Right atrium auricular region (tissue), 2 donors: ENCODE measurements at regions not wholly inside any gene's neighbourhood (a gene's known extent, or its start where the extent isn't known, plus 50 kb on each side); places are given as distances from the start of the nearest gene placed in this dataset.
A peak's percentile ranks its signal among the peaks of the same experiment; 100 is the strongest.

Experiments
- DNase-seq: peaks from one replicate; pipeline ENCODE4 v3.0.0-alpha.2; 2019; ENCODE audit warnings: low spot score
- H3K27ac ChIP-seq, 2 donors: fragments of 200-600 bp; sonication (generic); 1 replicate in 1 of 2; 2 replicates in 1 of 2; pipeline ENCODE4 v1.5.1; 2016 to 2019
- H3K27me3 ChIP-seq, 2 donors: fragments of 200-600 bp; sonication (generic); one replicate each; pipeline versions ENCODE4 v1.5.1 to v1.6.0; 2017 to 2019
- H3K36me3 ChIP-seq: fragments of 200-600 bp; sonication (generic); one replicate; pipeline ENCODE4 v1.5.1; 2016
- H3K4me1 ChIP-seq, 2 donors: fragments of 200-600 bp; sonication (generic); one replicate each; pipeline versions ENCODE4 v1.5.1 to v1.6.0; 2017 to 2019
- H3K4me3 ChIP-seq, 2 donors: fragments of 200-600 bp; sonication (generic); 1 replicate in 1 of 2; 2 replicates in 1 of 2; pipeline ENCODE4 v1.5.1; 2017 to 2019; ENCODE audit warnings: mild to moderate bottlenecking in 1 of 2, moderate library complexity in 1 of 2
- H3K9me3 ChIP-seq, 2 donors: fragments of 200-600 bp; sonication (generic); one replicate each; pipeline ENCODE4 v1.5.1; 2019
- TF ChIP-seq, protein P1 (sequence below), 2 donors: fragments of 200-600 bp; sonication (generic); IDR thresholded peaks; one replicate each; pipeline ENCODE4 v1.5.1; 2019; ENCODE audit warnings: antibody characterized with exemption in 2 of 2

DNA sequence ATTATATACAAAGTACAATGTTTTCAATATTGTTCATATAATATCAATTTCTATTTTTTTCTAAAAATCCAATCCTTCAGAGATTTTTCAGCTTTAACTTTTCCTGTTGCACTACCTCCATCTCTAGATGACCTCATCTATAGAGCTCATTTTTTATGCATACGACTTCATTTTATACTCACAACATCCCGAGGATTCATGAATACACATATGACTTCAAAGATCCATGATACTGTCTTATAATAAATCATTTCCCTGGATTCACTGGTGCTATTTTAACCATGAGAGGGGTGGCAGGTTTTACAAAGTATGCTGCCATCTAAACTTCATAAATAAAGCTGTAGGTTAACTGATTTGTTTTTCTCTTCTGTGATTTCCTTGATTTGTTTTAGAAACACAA is 694.6 kb downstream of the EPHA4 start:
- Histone ChIP-seq H3K36me3 (no peaks in the 10 kb centered on the region), H3K4me1 (no peaks in the 10 kb centered on the region), H3K4me3 (no peak overlapping the region), H3K9me3 (no peaks in the 10 kb centered on the region), H3K27ac (no peak overlapping the region), H3K27me3 (no peaks in the 10 kb centered on the region)
- no peak for DNase-seq
- TF ChIP-seq, protein P1, sequence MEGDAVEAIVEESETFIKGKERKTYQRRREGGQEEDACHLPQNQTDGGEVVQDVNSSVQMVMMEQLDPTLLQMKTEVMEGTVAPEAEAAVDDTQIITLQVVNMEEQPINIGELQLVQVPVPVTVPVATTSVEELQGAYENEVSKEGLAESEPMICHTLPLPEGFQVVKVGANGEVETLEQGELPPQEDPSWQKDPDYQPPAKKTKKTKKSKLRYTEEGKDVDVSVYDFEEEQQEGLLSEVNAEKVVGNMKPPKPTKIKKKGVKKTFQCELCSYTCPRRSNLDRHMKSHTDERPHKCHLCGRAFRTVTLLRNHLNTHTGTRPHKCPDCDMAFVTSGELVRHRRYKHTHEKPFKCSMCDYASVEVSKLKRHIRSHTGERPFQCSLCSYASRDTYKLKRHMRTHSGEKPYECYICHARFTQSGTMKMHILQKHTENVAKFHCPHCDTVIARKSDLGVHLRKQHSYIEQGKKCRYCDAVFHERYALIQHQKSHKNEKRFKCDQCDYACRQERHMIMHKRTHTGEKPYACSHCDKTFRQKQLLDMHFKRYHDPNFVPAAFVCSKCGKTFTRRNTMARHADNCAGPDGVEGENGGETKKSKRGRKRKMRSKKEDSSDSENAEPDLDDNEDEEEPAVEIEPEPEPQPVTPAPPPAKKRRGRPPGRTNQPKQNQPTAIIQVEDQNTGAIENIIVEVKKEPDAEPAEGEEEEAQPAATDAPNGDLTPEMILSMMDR (IDR thresholded peaks at IDR 0.05): no peak

DNA sequence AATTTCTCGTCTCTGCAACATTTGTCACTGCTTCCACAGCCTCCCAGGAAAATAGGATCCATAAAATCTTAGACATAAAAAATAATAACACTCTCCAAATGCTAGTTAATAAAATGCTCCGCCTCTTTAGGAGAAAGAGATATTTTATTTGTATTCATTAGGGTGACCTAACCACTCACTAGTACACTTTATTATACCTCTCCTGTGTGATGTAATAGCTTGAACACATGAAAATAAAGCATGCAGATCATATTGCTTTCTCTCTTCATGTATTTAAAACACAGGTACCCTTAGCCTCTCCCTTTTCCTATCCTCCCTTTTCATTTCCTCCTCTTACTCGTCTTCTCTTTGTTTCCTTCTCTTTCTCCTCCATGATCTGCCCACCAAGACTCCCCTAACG is 694.2 kb downstream of the EPHA4 start:
- Histone ChIP-seq H3K9me3 (no peaks in the 10 kb centered on the region), H3K4me3 (no peak overlapping the region), H3K27ac (no peak overlapping the region), H3K27me3 (no peaks in the 10 kb centered on the region), H3K36me3 (no peaks in the 10 kb centered on the region), H3K4me1 (no peaks in the 10 kb centered on the region)
- TF ChIP-seq, protein P1 (IDR thresholded peaks at IDR 0.05): no peak
- no peak for DNase-seq

DNA sequence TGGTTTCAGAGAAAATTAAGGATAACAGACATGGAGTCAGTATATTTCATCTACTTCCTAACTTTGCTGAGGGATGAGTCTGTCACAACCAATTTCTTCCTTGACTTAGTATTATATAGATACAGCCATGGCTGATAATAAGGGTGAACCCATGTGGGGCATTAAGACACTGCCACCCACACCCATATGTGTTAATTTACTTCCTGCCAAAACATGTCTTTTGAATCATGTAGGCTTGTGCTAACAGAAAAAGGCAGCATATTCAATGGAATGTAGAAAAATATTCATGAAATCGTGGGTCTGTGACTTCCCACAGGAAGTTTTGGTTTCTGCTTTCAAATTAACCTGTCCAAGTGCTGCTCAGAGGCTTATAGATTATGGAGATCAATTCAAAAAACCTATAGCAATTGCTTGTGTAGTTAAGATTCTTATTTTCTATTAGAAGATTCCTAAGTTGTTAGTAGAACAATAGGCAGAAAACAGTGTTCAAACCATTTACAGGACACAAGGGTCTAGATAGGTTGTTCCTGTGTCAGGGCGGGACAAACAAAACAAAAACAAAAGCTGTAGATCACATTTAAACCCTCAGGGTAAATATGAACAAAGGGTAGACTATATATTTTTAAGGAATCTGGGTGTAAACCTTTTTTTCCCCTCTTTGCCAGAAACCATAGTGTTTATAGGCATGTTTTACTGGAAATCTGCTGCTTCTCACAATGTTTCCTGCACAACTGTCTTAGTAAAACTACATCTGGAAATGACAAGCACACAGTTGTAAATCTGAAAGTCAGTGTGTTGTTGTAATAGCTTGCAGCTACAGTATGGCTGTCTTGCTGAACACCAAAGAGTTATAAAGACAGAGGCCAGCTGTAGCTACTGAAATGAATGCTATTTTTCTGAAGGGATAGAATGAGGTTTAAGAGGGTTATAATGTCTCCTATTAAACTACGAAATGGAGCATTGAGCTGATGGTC is 691.2 kb downstream of the EPHA4 start:
- TF ChIP-seq, protein P1 (IDR thresholded peaks at IDR 0.05): no peak

DNA sequence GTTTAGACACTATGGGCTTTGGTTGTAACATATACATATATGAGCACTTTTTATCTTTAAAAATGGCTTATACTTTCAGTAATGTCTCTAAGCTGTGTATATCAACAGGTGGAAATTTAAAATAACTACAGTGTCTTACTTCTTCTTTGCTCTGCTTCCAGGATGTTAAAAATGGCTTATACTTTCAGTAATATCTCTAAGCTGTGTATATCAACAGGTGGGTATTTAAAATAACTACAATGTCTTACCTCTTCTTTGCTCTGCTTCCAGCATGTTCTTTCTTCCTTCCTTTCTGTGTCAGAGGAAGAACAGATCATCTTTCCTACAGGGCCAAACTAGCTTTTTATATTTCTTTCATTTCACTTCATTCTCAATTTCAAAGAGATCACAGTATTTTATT is 689.6 kb downstream of the EPHA4 start:
- TF ChIP-seq, protein P1 (IDR thresholded peaks at IDR 0.05): no peak

More for the DNA sequence above, 691.2 kb downstream of the EPHA4 start:
- Histone ChIP-seq H3K4me3 (no peak overlapping the region), H3K27me3 (no peaks in the 10 kb centered on the region), H3K27ac (no peak overlapping the region), H3K36me3 (no peaks in the 10 kb centered on the region), H3K4me1 (no peaks in the 10 kb centered on the region), H3K9me3 (no peaks in the 10 kb centered on the region)
- no peak for DNase-seq

DNA sequence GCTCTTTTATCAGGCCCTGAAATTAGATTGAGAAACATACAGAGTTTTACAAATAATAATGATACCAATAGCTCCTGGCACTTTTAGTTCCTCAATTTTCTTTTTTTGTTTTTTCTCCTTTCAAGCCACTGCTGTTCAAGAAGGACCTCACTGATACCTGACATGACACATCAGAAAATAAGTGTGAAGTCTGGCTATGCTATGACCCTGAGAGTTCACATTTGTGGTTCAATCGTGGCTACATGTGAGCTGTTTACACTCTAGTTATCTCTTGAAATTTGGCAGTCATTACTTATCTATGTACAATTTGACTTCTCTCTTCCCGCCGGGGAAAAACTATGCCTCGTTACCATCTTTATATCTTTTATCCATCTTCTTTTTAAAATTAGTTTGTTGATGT is 686.5 kb downstream of the EPHA4 start:
- TF ChIP-seq, protein P1 (IDR thresholded peaks at IDR 0.05): no peak
- H3K4me3 ChIP-seq: no peak overlapping the region
- H3K36me3 ChIP-seq: no peaks in the 10 kb centered on the region
- DNase-seq: no peak
- no peaks in the 10 kb centered on the region for H3K9me3 ChIP-seq
- no peaks in the 10 kb centered on the region for H3K4me1 ChIP-seq
- no peaks in the 10 kb centered on the region for H3K27me3 ChIP-seq
- peak overlapping the region in 1 of 2 donors; percentile 25 for H3K27ac ChIP-seq

More for the DNA sequence above, 689.6 kb downstream of the EPHA4 start:
- no peaks in the 10 kb centered on the region for H3K36me3 ChIP-seq
- H3K4me3 ChIP-seq: no peak overlapping the region
- H3K9me3 ChIP-seq: no peaks in the 10 kb centered on the region
- DNase-seq: no peak
- no peaks in the 10 kb centered on the region for H3K4me1 ChIP-seq
- H3K27me3 ChIP-seq: no peaks in the 10 kb centered on the region
- H3K27ac ChIP-seq: no peak overlapping the region
